GM18861 (cell line): ENCODE measurements at regions not wholly inside any gene's neighbourhood (a gene's known extent, or its start where the extent isn't known, plus 50 kb on each side); places are given as distances from the start of the nearest gene placed in this dataset.

Experiments used
- ATAC-seq: cut with Tn5 transposase; IDR thresholded peaks from one replicate; pipeline ENCODE4 v1.9.1; 2021; ENCODE audit not compliant: unreplicated experiment

DNA sequence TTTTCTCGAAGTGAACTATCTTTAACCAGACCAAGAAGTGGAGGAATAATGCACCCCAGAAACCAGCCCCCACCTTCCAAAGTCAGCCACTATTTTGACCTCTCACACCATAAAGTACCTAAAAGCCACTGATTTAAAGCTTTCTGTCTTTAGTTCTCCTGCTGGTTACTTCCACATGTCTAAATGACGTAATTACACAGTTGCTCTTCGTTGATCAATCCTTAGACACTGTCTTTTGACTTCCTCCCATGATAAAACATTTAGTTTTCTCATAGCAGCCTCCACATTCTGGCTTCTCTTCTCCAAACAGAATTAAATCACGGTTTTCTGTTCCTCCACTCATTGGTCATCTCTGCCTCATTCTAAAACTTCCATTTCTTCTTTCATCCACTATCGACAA is 294.4 kb upstream of the N4BP1 start:
- no peak for ATAC-seq

DNA sequence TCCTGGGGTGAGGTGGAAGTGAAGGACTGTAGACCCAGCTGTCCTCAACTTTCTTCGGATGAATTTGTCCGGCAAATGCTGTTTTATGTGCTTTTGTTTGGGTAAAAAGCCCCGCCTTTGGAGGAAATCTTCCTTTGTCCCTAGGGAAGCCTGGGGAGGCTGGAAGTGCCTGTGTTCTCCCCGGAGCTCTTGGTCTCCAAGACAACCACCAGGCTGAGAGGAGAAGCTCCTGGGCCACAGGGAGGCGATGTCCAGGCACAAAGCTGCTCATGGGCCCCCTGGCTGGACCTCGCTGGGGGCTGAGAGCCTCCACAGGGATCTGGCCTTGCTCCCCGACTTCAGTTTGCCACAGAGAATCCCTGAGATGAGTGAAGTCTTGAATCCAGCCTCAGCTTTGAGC is 293.1 kb upstream of the N4BP1 start:
- ATAC-seq, result no peak

DNA sequence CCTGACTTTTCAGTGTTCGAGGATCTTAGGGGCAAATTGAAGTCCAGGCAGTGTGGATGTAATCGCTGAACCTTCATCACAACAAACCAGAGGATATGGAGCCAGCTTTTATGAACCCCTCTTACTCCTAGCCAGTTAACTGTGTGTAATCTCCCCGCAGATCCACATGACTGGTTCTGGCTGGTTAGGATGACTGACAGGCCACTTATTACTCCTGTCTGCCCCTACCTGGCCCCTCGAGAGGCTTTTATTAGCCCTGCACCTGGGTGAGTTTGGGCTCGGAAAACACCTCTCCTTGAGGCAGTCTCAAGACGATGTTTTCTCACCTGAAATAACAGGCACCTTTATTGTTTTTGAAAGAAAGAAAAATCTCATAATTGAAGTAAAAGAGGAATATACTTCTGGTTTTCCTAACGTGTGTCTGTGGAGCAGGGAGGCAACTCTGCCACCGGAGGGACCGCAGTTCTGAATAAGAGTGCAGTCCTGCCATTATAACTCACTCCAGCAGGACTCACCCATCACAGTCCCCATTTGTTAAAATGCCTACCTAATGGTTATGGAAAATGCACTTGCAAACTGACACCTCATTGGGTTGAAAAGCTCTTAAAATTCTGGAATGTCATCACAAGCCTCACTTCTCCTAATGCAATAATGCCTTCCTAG is 291.9 kb upstream of the N4BP1 start:
- ATAC-seq, result no peak

DNA sequence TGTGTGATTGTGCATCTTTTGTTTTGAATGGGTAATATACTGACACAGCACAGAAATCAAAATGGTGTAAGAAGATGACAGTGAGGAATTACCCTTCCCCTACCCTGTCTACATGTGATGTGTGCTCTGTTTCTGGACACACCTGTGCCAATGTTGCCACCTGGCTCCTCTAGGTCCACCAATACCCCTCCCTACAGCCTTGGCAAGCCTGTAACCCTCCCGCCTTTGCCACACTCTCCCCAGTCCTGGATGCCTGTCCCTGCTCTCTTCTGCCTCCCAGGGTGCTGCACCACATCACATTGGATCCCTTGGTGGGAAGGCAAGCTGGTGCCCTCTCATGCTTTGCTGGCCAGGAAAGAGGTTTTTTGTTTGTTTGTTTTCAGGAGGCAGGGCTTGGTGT is 289.5 kb upstream of the N4BP1 start:
- ATAC-seq, result no peak

DNA sequence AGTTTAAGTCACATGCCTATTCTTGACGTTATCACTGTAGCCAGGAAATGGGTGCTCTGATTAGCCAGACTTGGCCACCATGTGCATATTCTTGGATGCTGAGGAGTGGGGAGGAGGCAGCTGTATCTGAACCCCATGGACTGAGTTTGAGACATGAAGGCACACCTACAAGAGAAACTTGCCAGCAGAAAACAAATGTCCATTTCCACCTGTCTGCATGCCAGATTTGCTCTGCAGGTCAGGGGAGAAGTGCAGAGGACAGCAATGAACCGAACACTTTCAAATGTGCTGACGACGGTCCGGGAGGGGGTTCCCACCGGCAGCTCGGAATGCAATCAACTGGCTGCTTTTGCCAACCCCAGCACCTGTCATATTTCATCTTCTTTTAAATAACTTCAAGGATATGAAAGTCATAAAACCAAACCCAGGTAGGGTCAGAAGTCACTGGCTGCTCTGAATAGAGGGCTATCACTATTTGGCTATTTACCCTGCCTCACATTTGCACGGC is 287.8 kb upstream of the N4BP1 start:
- ATAC-seq, result no peak

DNA sequence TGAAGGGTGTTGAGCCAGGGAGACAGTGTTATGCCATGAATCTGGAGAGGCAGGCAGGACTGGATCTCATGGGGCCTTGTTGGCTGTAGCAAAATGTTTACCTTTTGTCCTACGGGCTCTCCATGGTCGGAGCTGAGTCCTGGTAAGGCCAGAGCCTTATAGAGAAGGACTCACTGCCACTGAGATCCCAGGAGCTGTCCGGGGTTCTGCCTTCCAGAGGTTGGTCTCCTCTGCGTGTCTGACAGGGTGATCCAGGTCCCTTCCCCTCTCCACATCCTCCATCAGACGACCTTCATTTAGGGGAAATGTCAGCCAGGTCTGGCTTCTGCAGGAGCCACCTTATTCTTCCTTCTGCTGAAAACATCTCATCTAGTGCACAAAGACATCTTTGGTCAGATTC is 285.2 kb upstream of the N4BP1 start:
- no peak for ATAC-seq

DNA sequence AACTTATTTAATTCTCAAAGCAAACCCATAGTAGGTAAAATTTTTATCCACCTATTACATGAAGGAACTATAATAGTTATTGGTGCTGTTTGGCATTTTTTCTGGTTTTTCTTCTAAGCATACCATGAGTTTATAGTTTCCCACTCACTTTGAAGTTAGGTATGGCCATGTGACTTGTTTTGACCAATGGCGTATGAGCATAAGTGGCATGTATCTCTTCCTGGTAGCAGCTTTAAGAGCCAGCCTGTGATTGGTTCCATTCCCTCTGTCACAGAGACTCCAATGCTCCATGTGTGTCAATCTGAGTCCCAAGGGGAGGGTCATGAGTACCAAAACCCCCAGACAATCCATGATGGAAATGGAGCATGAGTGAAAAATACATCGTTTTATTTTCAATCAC is 282.9 kb upstream of the N4BP1 start:
- ATAC-seq, result no peak

DNA sequence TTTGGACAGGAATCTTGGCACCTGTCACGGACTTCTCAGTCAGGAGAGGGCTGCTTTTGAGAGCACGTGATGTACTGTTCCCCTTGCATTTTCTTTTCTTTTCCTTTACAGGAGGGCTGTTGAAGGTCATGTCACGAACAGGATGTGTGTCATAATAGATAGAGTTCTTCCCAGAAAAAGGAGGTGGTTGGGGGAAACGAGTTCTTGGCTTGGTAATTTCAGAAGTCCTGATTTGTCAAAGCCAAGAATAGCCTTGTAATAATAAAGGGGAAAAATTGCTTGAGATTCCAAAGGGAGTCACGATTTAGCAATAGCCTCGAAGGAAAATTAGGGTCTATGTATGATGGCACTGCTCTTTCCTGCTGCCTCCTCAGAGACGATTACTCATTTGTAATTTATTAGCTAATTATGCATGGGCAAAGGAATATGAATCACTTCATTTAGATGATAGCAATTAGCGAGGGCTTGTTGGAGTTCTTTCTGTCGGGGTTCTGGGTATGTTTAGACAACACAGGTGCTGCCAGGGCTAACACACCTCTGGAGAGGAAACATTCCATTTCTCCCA is 277.7 kb upstream of the N4BP1 start:
- ATAC-seq, result no peak

DNA sequence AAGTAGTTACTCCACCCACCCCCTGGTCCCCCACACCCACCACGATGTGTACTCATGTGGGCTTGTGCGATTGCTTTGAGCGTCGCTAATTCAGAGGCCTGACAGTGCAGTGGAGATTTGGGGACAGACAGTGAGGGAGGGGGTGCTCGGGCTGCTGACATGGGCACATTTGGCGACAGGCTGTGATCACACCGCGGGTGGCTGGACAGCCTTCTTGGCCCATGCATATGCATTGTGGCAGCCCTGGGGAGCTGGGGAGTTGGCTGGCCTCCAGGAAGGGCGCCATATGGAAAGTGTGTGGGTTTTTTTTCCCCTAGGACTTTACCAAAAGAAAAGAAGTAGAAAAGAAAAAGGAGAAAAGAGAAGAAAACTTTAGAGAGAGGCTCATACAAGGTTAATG is 275.5 kb upstream of the N4BP1 start:
- ATAC-seq, result no peak

DNA sequence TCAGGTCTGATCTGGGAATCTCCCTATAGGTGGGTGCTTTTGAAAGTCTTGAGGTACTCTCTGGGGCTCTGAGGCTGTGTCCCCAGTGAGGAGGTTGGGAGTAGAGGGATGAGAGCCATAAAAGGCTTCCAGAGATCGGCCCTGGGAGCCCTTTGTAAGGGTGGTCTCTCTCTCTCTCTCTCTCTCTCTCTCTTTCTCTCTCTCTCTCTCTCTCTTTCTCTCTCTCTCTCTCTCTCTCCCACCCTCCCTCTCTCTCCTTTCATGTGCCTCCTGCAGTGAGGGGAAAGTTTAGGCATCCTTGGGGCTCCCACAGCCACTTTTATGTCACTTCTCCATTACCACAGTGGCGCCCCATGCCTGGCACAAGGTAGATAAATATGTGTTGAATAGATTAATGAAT is 271.3 kb upstream of the N4BP1 start:
- no peak for ATAC-seq

DNA sequence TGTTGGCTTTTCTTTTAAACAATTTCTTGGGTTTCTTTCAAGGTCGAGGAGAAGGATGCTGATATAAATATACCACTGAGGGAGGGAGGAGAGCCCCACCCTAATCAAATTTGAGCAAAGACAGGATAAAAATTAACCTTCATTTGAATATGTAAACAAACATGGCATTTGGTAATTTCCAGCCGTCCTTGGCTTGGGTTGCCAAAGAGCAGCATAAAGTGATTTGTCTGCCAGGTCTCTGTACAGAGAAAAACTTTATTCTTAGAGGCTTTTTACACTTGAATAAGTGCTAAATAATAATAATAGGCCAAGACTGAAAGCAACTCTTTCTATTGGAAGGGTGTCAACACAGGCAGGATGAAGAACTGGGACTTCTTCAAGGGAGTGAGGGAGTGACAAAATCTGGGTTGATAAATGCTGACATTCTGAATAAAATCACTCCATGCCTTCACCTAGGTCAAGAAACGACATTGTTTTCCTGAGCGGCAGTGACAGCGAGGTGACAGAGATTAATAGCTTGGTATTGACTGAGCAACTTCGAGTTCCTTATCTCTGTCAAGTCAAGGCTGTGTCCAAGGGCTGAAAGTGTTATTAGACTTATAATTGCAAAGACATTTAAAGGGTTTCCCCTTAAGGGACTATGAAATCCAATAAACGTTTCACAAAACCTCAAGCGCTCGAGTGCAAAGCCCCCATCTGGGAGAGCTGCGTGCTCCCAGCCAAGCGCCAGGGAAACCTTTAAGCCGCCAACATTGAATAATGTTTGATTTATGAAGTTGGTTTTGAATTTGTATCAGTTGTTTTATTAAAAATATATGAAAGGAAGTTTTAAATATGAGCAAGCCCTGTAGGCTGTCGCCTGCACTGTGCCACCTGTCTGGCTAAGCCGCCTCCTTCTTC is 269.5 kb upstream of the N4BP1 start:
- ATAC-seq, result no peak

DNA sequence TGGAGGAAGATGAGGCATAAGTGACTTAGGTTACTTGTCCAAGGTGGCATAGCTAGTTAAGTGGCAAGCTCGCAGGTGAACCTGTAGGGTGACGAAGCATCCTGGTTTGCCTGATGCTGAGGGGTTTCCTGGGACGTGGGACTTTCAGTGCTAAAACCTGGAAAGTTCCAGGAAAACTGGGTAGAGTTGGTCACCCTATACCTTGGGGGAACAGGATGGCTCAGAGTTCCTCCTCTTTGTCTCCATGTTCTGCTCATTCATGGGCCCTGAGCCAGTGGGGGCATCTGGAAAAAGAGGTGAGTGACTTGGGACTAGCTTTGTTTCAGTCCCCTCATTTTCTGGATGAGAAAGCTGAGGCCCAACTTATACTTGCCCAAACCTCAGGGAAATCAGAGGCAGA is 268.0 kb upstream of the N4BP1 start:
- no peak for ATAC-seq

DNA sequence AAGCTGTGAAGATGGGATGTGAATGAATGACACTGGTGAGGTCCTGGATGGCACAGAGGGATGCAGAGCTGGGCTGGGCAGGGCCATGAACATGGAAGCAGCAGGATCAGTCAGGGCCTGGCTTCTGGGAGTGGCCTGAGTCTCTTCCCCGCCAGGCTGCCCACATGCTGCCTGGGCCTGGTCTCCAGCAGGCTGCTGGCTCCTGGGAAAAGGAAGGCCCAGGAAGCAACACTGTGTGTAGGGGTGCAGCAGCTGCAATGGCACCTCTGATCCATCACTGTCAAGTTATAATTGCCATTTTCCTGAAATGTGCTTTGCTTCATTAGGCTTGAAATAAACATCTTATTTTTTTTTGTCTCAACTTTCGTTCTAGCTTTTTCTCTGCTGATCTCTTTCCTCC is 260.2 kb upstream of the N4BP1 start:
- no peak for ATAC-seq

DNA sequence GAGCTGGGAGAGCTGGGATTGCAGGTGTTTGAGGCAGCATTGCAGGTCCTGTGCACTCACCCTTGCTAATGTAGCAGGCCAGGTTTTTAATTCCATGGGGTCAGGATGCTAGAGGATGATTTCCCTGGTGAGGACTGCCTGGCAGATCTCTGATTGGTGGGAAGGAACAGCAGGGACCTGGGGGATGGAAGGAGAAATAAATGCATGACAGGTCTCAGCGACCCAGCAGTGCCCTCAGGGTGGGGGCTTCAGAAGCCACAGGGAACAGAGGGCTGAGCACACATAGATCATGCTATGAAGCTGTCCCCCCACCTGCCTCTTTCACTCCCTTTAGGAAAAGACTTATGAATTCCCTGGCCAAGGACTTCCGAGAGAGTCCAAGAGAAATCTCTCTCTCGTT is 255.5 kb upstream of the N4BP1 start:
- ATAC-seq, result no peak

DNA sequence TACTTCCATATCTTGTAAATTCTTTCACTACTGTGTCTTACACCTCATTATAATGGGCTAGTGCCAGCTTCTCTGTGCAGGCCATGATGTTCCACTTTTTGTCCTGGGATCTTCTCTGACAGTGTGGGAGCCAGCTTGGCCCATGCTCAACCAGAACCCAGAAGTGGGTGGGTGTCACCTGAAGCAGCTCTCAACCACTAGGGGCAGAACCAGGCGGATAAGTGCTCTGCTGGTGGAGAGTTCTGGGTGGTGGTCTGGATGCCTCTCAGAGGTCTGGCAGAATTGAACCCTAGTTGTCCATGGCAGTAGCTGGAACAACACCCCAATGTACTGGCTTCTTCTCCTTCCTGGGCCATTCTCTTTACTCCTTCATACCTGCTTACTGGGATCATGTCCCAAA is 254.1 kb upstream of the N4BP1 start:
- ATAC-seq, result no peak

DNA sequence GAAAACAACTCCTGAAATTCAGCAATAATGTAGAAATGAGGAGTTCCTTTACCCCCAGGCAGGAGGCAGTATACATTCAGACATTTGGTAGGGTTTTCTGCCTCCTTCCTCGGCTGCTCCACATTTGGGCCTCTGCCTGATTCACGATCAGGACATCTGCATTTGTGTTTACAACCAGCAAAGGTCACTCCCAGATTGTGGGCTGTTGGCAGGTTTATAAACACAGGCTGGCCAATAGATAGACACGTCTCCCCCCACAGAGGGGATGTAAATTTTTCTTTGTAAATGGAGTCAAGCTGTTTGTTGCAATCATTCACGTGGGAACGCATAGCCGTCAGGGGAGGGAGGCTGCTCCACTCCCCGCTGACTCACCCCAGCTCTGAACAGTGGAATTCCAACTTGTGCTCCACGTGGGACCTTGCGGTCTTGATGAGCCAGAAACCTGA is 252.1 kb upstream of the N4BP1 start:
- ATAC-seq, result no peak

DNA sequence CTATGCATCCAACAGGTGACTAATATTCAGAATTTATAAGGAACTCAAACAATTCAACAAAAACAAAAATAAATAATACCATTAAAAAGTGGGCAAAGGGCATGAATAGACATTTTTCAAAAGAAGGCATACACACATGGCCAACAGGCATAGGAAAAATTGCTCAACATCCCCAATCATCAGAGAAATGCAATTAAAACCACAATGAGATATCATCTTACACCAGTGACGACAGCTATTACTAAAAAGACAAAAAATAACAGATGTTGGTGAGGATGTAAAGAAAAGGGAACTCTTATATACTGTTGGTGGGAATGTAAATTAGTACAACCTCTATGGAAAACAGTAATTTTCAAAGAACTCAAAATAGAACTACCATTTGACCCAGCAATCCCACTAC is 250.4 kb upstream of the N4BP1 start:
- no peak for ATAC-seq

DNA sequence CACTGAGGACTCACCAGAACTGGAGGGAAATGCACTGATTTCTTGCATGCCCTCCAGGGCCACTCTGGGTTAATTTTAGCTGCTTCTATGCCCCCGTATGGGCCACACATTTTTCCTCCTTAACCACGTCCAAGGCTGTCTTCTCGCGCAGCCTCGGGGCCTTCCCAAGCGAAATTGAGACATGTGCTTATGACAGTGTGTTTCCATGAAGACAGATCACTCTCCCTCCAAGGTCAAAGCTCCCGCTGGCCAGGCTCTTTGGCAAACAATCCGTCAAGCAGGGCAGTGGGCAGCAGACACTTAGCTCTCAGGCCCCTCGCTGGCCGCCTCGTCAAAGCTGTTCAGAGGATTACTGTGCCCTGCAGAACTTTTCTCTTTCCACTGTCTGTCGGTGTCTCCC is 243.0 kb upstream of the N4BP1 start:
- ATAC-seq, result no peak

DNA sequence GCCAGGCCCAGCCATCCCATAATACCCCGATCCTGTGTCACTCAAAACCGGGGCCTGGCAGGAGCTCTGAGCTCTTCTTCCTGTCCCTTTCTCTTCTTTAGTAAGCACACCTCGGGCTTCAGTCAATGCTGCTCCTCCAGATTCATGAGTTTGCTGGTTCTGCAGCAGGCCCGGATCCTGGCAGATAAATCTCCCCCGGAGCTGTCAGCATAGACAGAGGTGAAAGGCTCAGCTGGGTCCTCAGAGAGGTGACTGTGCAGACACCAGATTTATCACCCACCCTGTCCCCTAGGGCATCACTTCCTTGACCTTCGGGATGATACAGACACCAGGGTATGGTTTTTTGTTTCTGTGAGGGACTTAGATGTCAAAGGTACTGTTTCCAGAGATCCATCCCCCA is 242.5 kb upstream of the N4BP1 start:
- no peak for ATAC-seq

DNA sequence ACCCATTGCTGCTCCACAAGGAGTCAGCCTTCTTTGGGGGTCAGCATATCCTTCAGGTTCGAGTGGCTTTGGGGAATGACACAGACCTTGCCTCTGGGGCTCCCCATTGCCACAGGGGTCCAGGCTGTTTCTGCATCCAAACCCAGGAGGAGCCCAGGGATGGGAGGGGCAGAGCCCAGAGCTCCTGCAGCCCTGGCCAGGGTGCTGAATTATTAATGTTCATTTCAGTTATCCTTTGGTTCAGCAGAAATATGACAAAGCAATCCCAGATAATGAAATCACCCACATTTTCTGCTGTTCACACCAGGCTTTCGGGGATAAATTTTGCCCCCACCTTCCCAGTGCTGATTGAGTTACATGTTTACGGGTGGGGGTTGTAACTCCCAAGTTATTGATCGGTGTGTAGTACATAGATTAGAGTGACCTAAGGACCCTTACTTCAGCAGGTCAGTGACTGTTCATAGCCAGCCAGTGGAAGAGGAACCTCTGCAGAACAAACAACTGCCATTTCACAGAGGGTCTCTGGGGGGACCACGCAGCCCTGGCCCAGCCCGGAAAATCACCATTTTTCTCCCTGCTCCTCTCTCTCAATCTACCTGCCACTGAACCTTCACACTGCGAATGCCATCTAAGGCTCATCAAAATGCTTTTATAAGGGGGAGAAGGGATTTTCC is 240.3 kb upstream of the N4BP1 start:
- no peak for ATAC-seq

DNA sequence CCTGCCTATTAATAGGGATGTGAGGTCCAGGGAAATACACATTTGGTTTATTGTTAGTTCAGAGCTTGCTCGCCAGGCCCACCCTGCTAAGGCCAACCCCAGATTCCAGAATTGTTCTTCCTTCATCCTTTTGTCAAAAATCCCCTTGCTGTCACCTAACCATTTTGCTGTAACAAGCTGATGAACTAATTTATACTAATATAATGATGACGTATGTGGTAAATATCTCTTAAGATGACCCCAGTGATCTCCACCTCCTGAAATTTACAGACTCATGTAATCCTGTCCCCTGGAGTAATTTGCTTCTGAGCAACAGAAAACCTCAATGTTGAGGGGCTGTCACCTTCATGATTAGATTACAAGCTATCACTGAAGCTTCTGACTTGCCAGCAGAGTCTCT is 236.3 kb upstream of the N4BP1 start:
- no peak for ATAC-seq

DNA sequence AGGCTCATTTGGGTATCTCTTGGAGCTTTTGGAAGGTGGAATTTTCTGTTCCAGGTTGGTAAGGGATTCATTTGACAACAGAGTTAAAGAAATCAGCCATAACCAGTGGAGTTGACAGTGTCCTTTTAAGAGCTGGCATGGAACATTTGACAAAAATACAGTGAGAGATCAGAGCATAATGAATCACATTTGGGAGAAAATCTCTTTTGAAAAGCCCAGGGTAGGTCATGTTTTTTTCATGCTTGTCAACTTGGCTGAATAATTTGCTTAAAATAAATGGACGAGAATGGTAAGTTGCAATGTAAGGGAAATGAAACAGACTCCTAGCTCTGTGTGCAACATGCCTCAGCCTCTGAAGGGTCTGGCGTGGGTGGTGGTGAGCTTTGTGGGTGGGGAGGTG is 235.3 kb upstream of the N4BP1 start:
- ATAC-seq, result no peak
